NCI-H524 treated with DMSO at 0.1 percent for 48 hours (cell line): ENCODE measurements at regions not wholly inside any gene's neighbourhood (a gene's known extent, or its start where the extent isn't known, plus 50 kb on each side); places are given as distances from the start of the nearest gene placed in this dataset.
"Not testable (repeated sequence)": the region's sequence is repeated elsewhere in the genome, so short reads cannot be mapped to it uniquely, and the experiment has no call there.

Source experiments
- DNase-seq: peaks from one replicate; lab custom pipeline; 2025; lab: John Stamatoyannopoulos, UW

DNA sequence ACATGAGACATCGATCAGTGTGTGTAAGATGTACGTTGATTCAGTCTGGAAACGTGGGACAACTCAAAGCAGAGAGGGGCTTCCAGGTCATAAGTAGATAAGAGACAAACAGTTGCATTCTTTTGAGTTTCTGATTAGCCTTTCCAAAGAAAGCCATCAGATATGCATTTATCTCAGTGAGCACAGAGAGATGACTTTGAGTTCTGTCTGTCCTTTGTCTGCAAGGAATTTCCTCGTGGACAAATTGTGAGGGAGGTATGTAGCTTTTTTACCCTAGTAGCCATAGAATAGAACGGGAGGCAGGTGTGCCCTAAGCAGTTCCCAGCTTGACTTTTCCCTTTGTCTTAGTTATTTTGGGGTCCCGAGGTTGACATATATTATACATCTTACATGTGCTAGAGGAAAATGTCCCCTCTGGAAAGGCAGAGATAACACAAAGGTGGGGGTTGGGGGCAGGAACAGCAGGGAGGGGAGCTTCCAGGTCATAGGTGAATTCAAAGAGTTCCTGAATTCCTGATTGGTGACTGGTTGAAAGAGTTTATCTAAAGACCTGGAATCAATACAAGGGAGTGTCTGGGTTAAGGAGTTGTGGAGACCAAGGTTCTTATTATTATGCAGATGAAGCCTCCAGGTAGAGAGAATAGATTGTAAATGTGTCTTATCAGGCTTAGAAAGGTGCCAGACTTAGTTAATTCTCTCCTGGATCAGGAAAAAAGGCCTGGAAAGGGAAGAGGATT is 237.0 kb downstream of the NFATC2 start:
- DNase-seq, result no peak

DNA sequence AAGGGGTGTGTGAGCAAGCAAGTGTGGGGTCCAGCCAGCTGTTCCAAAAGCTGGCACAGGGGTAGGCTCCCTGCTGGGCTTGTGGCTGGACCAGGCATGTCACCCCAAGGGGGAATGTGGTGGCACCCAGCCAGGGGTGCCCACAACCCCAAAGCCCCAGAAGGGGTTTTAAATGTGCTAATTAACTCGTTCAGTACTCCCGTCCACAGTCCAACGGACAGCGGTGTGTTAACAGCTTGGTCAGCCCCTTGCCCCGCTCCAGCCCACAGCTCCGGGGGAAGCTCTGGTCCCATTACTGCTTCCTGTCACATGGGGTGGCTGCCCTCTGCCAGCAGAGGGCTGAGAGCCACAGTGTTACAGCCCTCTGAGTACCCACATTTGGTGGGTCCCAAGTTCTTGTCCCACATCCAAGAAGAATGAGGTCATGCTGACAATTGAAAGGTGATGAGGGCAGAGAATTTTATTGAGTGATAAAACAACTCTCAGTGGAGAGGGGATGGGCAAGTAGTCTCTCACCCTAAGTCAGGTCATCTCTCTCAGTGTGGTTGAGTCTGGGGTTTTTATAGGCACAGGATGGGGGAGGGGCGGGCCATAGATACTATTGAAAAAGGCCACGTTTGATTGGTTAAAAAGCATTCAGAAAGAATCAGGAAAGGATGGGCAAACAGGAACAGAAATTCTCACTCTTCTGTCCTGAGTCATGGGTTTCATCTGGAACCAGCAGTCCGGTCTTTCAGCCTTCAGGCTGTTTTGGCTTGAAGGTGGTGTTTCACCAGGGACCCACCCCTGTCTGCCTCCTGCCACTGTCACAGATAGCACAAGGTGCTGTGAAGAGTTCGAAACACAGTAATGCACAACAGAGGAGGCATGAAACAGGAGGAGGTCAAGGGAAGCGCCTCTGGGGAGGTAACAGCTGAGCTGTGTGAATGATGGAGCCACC is 238.5 kb downstream of the NFATC2 start:
- no peak for DNase-seq

DNA sequence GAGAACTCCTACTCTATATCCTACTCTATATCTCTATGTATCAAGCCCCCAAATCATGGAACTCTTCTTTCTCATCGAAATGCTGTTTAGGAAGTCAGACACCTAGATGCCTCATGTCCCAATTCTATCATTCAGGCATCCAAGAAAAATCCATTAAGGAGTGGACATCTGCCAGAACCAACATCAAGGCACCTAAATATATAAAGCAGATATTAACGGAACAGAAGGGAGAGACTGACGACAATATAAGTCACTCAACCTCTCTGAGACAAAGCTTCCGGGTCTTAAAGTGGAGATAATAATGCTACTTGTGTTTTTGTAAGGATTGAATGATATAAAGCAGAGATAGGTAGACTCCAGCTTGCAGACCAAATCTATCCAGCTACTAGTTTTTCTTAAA is 241.5 kb downstream of the NFATC2 start:
- DNase-seq, result no peak

DNA sequence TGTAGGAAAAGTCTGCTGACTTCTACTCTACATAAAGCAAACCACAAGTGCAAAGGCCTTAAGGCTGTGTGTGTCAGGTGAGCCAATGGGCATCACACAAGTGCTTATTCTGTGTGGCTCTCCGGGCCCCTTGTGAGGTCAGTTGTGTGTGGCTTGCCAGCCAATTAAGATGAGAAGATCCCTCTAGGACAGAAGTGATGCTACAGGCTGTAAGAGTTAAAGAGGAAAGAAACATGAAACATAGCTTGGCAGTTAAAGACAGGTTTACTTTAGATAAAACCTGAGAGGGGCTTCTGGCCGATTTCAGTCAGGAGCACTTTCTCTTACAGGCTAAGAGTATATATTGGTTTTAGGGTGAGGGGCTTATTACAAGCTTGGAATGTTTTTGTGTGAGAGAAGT is 242.4 kb downstream of the NFATC2 start:
- no peak for DNase-seq

DNA sequence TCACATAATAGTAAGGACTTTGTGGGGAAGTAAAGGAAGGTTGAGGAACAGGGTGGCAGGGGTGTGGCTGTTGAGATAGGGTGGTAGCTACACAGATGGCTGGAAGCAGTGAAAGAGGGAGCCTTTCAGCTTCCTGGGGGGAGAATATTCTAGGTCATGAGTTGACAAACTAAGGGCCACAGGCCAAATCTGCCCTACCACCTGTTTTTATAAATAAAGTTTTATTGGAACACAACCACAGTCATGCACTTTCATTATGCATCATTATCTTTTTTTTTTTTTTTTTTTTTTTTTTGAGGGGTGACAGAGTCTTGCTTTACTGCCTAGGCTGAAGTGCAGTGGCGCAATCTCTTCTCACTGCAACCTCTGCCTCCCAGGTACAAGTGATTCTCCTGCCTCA is 243.1 kb downstream of the NFATC2 start:
- DNase-seq, result no peak

DNA sequence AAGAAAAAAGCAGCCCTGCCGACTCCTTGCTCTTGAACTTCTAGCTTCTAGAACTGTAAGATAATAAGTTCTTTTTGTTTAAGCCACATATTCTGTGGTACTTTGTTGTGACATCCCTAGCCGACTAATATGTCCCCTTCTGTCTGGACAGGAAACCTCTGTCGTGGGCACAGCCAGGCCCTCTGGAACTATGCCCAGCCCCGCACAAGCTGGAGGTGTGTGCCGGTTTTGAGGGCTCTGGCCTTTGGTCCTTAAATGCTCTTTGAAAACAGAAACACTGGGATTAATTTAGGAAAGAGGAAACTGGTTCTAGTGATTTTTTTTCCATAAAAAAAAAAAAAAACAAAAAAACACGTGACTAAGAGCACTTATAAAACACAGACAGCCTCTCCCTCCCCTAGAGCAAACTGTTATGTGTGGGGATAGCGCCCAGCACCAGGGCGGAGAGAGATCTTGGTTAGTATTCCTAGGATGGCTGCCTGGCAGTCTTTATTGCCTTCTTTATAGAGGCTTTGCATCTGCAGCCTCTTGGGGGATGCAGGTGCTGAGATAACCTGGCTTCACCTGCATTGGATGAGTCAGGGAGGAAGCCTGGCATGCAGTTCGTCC is 244.3 kb downstream of the NFATC2 start:
- no peak for DNase-seq

DNA sequence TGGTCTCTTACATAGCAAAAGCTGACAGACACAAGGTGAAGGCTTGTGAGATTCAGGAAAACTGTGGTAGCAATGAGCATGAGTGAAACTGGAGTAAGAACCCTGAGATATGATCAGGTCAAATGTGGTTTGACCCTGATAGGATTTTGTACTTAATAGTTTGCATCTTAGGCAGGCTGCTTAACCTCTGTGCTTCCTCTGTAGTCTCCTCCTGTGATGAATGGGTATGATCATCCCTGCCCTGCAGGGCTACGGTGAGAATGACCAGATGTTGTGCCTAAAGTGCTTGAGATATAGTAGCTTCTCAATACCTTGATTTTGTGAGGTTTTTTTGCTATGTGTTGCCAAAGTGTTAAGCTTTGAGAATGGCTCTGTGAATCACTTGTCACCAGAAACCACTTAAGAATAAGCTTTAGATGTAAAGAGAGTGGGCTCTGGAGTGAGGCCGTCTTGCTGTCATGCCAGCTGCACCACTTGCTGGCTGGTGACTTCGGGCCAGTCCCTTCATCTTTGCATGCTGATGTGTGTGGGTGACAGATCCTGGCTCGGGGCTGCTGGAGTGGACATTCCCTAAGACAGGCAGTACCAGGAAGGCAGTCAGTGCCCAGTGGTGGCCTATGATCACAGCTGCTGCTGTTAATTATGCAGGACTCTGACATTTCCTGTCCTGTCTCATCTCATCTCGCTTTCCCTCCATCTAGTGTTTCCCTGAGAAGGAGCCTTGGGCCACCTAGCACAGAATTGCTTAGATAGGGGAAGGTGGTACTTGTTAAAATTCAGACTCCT is 254.7 kb downstream of the NFATC2 start:
- no peak for DNase-seq

DNA sequence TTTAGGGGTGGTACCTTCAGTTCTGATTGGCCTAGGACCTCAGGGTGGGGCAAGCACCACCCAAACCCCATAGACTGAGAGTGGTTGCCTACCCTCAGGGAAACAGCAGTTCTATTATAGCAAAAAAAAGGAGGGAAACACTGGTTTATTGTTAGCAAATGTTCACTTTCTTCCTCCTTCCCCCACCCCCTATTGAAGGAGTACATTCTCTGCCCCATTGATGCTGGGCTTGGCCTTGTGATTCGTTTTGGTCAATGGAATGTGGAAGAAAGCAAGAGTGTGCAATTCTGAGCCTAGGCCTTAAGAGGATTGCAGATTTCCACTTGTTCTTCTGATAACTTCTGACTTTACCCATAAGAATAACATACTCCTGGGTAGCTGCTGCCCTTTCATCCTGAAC is 255.8 kb downstream of the NFATC2 start:
- DNase-seq, result no peak

DNA sequence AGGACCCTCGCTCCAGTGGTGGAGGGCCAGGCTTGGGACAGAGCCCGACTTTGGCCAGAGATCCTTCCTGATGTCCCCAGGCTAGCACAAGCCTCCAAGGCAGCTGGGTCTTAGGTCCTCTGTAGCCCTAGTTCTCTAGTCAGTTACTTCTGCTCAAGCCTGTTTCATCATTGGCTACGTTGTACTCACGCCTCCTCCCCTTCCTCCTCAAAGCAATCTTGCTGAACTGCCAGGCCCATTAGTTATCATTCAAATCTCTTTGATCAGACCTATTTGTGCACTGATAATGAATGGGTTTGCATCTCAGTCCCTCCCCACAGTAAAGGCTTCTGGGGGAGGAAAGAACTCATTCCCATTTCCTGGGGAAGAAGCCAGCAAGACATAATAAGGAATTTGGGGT is 256.8 kb downstream of the NFATC2 start:
- no peak for DNase-seq

DNA sequence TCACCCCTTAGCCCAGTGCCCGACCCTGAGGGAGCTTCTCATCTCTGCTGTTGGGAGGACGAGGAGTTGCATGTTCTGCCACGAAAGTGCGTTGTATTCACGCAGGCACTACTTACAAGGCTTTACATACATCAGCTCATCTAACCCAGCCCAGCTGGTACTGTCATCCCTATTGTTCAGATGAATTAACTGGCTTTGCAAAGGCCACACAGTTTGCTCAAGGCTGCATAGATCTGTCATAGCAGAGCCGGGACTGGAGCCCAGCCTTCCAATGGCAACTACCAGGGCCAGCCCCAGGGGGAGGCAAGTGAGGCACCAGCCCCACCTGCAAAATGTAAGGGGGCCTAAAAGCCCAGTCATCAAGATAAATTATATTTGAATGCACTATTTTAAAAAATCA is 257.6 kb downstream of the NFATC2 start:
- no peak for DNase-seq

DNA sequence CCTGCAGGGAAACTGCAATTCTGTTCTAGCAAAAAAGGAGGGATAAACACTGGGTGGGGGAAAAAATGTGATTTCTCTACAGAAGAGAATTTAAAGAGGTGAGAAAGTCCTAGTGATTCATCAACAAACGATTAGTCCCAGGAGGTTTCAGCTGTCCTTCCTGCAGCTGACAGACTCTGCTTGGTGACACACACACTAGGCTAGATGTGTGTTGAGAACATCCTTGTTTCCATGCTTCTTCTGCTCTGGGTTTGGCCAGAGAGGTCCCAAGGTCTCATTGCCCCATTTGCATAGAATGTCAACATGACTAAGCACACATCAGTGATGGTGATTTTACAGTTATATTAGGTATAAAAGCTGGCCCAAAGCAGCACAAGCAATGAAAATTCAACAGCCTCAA is 258.3 kb downstream of the NFATC2 start:
- DNase-seq, result no peak

DNA sequence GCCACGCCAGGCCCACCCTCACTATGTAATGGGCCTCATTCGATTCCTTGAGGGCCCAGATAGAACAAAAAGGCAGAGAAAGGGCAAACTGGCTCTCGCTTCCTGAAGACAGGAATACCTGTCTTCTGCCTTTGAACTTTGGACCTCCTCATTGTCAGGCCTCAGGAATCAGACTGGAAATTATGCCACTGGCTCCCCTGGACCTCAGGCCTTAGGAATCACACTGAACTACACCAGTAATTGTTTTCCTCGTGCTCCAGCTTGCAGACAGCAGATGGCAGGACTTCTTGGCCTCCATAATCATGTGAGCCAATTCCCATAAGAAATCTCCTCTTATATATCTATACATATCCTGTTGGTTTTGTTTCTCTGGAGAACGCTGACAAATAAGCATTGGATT is 258.6 kb upstream of the KCNG1 start:
- no peak for DNase-seq

DNA sequence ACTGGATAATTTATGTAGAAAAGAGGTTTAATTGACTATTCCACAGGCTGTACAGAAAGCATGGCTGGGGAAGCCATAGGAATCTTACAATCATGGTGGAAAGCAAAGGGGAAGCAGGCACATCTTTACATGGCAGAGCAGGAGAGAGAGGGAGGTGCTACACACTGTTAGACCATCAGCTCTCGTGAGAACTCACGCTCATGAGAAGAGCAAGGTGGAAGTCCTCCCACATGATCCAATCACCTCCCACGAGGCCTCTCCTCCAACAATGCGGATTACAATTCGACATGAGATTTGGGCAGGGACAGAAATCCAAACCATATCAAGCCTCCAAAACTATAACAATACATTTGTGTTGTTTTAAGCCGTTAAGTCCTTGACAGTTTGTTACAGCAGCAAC is 257.1 kb upstream of the KCNG1 start:
- DNase-seq, result no peak

DNA sequence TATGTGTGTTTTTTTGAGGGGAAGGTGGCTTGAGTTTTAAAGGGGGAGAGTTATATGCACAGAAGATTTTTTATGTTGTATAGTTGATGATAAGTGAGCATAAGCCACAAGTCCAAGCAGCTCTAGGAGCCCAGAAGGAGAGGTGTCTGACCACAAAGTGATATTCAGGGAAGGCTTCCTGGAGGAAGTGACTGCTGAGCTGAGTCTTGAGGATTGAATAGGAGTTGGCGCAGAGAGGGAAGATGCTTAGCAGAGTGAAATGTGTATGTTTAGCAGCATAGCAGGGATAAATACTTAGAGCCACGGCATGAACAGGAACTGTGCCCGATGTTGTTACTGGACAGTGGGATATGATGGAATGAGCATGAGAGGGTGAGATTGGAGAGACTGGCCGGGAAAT is 255.1 kb upstream of the KCNG1 start:
- no peak for DNase-seq

DNA sequence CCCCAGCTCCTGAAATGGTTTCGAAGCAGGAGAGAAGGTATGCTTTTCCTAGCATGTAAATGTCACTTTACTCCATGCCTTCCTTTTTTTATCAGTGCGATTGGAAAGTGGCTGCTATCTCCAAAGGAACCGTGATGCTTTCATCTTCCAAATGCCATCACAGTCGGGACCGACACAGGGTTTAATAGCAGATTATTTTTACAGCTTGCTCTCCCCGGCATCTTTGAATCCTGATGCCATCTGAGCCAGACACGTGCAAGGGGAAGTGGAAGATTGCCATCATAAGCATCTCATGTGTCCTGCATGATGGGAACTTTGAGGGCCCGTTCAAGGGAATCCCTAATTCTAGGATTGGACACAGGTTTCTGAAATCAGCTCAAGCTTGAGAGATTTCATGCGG is 253.4 kb upstream of the KCNG1 start:
- DNase-seq, result no peak

DNA sequence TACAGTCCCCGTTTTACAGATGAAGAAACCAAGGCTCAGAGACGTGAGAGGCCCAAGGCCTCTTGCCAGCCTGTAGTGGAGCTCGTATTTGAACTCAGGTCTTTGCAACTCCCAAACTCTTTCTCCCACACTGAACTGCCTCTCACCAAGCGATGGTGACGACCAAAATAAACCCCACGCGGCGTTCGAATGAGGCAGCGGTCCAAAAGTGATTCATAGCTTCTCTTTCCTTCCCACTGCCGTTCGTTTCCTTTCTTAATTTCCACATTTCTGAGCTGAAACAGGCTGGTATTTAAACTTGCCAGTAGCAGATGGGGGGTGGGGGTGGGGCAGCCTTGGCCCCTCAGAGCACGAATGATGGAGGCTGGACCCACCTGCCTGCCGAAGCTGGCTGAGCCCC is 252.9 kb upstream of the KCNG1 start:
- no peak for DNase-seq

DNA sequence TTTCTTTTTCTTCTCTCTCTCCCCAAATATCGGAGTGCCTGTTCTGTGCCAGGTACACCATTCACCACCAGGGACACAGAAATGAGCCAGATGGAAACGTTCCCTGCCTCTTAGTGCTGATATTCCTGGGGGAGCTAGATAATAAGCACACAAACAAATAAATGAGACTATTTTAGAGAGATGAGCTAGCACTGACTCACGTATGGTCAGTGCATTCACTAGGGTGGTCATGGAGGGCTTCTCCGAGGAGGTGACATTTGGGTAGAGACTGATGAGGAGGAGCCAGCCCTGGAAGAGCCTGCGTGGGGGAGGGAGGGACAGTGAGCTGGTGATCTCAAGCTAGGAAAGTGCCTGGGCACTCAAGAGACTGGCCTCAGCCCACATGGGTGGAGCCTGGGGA is 252.3 kb upstream of the KCNG1 start:
- no peak for DNase-seq

DNA sequence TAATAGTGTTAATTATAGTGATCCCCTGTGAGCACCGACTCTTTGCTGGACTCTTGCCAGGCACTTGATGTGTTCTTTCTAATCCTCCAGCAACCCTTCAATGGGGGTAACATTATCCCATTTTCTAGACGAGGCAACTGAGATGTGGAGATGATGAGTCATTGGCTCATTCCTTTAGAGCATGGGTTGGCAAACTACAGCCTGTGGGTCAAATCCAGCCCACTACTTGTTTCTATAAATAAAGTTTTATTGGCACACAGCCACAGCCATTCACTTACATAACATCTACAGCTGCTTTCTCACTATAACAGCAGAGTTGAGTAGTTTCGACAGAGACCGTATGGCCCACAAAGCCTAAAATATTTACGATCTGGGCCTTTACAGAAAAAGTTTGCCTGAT is 249.5 kb upstream of the KCNG1 start:
- DNase-seq, result peak; percentile 10

DNA sequence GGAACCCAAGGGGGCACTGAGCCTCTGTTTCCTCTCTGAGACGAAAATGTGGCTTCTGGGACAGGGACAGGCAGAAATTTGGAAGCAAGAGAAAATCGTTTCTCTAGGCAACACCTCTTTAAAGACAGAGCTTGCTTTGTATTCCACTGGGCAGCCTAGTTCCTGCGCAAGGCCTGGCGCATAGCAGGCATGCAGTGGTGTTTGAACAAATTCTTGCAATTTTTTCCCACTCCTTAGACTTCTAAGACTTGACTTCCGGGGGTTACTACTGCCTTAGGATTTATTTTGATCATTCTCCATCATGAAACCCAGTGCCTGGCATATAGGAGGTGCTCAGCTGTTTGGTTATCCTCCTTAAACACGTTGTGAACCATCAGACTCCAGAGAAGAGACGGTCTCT is 249.0 kb upstream of the KCNG1 start:
- DNase-seq, result no peak

DNA sequence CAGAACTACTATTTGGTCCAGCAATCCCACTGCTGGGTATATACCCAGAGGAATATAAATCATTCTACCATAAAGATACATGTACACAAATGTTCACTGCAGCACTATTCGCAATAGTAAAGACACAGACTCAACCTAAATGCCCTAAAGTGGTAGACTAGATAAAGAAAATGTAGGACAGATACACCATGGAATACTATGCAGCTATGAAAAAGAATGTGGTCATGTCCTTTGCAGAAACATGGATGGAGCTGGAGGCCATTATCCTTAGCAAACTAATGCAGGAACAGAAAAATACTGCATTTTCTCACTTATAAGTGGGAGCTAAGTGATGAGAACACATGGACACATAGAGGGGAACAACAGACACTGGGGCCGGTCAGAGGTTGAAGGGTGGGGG is 248.4 kb upstream of the KCNG1 start:
- not testable (repeated sequence) for DNase-seq

DNA sequence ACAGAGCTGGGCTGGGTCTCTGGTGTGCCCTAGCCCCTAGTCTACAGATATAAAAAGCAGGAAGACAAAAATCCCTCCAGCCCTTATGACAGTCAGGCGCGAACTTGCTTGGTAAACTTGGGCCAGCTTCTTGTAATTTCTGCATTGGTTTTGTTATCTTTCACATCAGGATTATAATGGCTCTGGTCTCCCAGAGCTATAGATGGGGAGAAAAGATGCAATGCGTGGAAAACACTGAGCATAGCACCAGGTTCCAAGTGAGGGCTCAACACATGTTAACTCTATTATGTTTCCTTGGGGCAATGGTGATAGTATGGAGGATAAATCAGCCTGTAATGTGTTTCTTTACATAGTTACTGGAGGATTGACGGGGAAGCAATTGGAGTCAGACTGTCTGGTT is 246.8 kb upstream of the KCNG1 start:
- DNase-seq, result no peak

DNA sequence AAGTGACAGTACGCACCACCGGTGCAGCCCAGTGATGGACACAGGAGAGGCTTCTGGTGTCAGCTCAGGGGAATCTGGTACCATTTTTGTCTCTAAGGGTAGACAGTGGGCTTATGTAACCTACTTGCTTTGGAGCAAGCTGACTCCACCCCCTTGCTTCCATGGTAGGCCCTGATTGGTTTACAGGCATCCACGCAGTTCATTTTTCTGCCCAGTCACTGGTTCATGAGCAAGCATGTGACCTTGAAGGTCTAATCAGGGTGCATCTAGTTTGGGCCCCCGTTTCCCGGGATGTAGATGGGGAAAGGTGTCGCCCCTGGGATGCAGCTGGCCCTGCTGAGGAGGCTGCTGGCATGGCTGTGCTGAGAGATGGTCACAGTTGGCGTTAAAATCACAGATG is 244.8 kb upstream of the KCNG1 start:
- no peak for DNase-seq
